ENCODE measurements at regions not wholly inside any gene's neighbourhood (a gene's known extent, or its start where the extent isn't known, plus 50 kb on each side); places are given as distances from the start of the nearest gene placed in this dataset.

DNA sequence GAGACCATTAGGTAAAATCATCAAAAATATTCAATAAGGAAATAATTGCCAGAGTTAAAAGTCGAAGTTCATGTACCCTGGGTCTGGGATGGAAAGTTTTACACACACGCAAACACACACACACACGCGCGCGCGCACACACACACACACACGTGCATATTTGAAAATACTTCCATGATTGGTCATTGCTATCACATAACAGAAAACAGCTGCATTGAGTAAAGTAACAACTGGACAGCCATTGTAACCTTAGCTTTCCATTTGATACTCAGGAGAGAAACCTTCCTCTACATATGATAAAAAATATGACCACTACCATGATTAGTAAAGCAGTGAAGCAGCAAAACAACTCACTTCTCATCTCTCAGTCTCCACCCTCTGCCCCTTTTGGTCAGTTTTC is 490.0 kb upstream of the SGCG start:
- Histone ChIP-seq H3K9ac (ENCODE audit: low read length) (no peak overlapping the region), H3K4me1 (ENCODE audit: insufficient read depth, low read length, severe bottlenecking) (no peaks in the 10 kb centered on the region), H3K27ac (ENCODE audit: low read depth, low read length, poor library complexity, severe bottlenecking) (no peak overlapping the region), H3K4me2 (ENCODE audit: low read length) (no peak overlapping the region), H3K27me3 (ENCODE audit: insufficient read depth, low read length) (no peaks in the 10 kb centered on the region), H3K9me2 (ENCODE audit: low read depth, low read length) (no peaks in the 10 kb centered on the region), H3K4me3 (ENCODE audit: low read depth, low read length, poor library complexity, severe bottlenecking) (no peak overlapping the region), H3K9me3 (ENCODE audit: low read length) (no peaks in the 10 kb centered on the region), H3F3A (ENCODE audit: insufficient read depth, low read length) (no peaks in the 10 kb centered on the region), H3K36me3 (ENCODE audit: insufficient read depth, low read length) (no peaks in the 10 kb centered on the region), H2AFZ (ENCODE audit: low read length) (no peak overlapping the region), H3K79me2 (ENCODE audit: insufficient read depth, low read length) (no peaks in the 10 kb centered on the region), H4K20me1 (ENCODE audit: insufficient read depth, low read length) (no peaks in the 10 kb centered on the region)
- TF ChIP-seq EZH2 (IDR thresholded peaks at IDR 0.05; ENCODE audit: borderline replicate concordance, low read length), result no peak
- TF ChIP-seq, protein P1, sequence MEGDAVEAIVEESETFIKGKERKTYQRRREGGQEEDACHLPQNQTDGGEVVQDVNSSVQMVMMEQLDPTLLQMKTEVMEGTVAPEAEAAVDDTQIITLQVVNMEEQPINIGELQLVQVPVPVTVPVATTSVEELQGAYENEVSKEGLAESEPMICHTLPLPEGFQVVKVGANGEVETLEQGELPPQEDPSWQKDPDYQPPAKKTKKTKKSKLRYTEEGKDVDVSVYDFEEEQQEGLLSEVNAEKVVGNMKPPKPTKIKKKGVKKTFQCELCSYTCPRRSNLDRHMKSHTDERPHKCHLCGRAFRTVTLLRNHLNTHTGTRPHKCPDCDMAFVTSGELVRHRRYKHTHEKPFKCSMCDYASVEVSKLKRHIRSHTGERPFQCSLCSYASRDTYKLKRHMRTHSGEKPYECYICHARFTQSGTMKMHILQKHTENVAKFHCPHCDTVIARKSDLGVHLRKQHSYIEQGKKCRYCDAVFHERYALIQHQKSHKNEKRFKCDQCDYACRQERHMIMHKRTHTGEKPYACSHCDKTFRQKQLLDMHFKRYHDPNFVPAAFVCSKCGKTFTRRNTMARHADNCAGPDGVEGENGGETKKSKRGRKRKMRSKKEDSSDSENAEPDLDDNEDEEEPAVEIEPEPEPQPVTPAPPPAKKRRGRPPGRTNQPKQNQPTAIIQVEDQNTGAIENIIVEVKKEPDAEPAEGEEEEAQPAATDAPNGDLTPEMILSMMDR (IDR thresholded peaks at IDR 0.05; ENCODE audit: low read length), result no peak

GRCh38 chr13:22693691-22694090 is 487.1 kb upstream of the SGCG start:
- Histone ChIP-seq H3F3A (ENCODE audit: insufficient read depth, low read length) (no peaks in the 10 kb centered on the region), H3K79me2 (ENCODE audit: insufficient read depth, low read length) (no peaks in the 10 kb centered on the region), H3K27me3 (ENCODE audit: insufficient read depth, low read length) (no peaks in the 10 kb centered on the region), H2AFZ (ENCODE audit: low read length) (no peak overlapping the region), H3K9ac (ENCODE audit: low read length) (no peak overlapping the region), H3K4me2 (ENCODE audit: low read length) (no peak overlapping the region), H4K20me1 (ENCODE audit: insufficient read depth, low read length) (no peaks in the 10 kb centered on the region), H3K27ac (ENCODE audit: low read depth, low read length, poor library complexity, severe bottlenecking) (no peak overlapping the region), H3K36me3 (ENCODE audit: insufficient read depth, low read length) (no peaks in the 10 kb centered on the region), H3K4me3 (ENCODE audit: low read depth, low read length, poor library complexity, severe bottlenecking) (no peak overlapping the region), H3K9me2 (ENCODE audit: low read depth, low read length) (no peaks in the 10 kb centered on the region), H3K4me1 (ENCODE audit: insufficient read depth, low read length, severe bottlenecking) (no peaks in the 10 kb centered on the region), H3K9me3 (ENCODE audit: low read length) (no peaks in the 10 kb centered on the region)
- TF ChIP-seq, protein P1 (IDR thresholded peaks at IDR 0.05; ENCODE audit: low read length), result no peak
- TF ChIP-seq EZH2 (IDR thresholded peaks at IDR 0.05; ENCODE audit: borderline replicate concordance, low read length), result no peak

GRCh38 chr13:22696433-22696832 is 484.3 kb upstream of the SGCG start:
- no peaks in the 10 kb centered on the region for H3F3A ChIP-seq (ENCODE audit: insufficient read depth, low read length)
- H3K4me1 ChIP-seq (ENCODE audit: insufficient read depth, low read length, severe bottlenecking), result no peaks in the 10 kb centered on the region
- no peak for TF ChIP-seq EZH2 (IDR thresholded peaks at IDR 0.05; ENCODE audit: borderline replicate concordance, low read length)
- TF ChIP-seq, protein P1 (IDR thresholded peaks at IDR 0.05; ENCODE audit: low read length), result no peak
- H3K27me3 ChIP-seq (ENCODE audit: insufficient read depth, low read length), result no peaks in the 10 kb centered on the region
- no peaks in the 10 kb centered on the region for H3K79me2 ChIP-seq (ENCODE audit: insufficient read depth, low read length)
- no peak overlapping the region for H3K9ac ChIP-seq (ENCODE audit: low read length)
- H3K36me3 ChIP-seq (ENCODE audit: insufficient read depth, low read length), result no peaks in the 10 kb centered on the region
- H3K4me2 ChIP-seq (ENCODE audit: low read length), result no peak overlapping the region
- H4K20me1 ChIP-seq (ENCODE audit: insufficient read depth, low read length), result no peaks in the 10 kb centered on the region
- H3K4me3 ChIP-seq (ENCODE audit: low read depth, low read length, poor library complexity, severe bottlenecking), result no peak overlapping the region
- H3K9me2 ChIP-seq (ENCODE audit: low read depth, low read length), result no peaks in the 10 kb centered on the region
- H3K9me3 ChIP-seq (ENCODE audit: low read length), result no peaks in the 10 kb centered on the region
- H3K27ac ChIP-seq (ENCODE audit: low read depth, low read length, poor library complexity, severe bottlenecking), result no peak overlapping the region
- H2AFZ ChIP-seq (ENCODE audit: low read length), result no peak overlapping the region
